GM18498 (cell line): ENCODE measurements at regions not wholly inside any gene's neighbourhood (a gene's known extent, or its start where the extent isn't known, plus 50 kb on each side); places are given as distances from the start of the nearest gene placed in this dataset.

Source experiments
- ATAC-seq: cut with Tn5 transposase; IDR thresholded peaks from one replicate; pipeline ENCODE4 v1.9.1; 2021; ENCODE audit warnings: mild to moderate bottlenecking, moderate library complexity; ENCODE audit not compliant: unreplicated experiment

DNA sequence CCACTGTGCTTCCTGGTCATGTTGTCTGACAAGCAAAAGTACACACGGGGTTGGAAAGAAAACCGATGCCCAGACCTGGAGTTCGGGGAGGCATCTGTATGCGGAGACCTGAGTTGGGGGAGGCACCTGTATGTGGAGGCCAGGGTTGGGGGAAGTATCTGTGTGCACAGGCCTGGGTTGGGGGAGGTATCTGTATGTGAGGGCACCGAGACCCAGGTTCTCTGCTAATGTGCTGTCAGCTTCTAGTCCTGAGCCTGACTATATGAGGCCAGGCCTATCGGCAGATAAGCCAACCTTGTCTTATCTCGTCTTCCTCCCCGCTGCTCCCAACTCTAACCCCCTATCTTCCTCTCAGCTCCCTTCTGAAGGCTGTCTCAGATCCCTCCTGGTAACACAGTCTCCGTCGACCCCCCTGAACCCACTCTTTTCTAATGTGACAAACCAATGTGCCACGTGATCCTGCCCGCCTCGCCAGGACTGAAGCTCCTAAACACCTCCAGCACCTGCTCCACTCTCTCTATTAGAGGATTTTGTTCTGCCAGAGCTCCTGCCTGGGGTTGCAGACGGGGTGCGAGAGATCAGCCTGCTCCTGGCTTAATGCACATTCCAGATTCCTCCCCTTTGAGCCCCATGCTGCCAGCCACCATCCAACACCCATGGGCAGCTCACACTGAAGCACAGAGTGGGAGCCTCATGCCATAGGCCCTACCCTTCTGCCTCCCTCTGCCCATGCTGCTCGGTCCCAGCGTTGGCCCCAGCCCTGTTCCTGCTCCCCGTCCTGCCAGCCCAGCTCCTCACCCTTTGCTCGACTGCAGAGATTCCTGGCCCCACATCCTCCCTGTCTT, 188.4 kb downstream of the SH3BP4 start:
- no peak for ATAC-seq

DNA sequence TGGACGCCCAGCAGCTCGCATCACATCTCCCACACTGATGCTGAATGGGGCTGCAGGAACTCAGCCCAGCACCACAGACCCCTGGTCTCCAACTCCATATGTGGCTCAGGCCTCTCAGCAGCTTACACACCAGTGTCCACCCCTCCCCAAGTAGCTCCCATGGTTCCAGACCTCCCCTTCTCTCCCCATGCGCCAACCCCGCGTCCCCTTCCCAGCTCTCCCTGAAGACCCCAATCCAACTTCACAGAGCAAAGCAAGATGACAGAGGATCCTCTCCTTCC, 188.9 kb downstream of the SH3BP4 start:
- ATAC-seq: no peak

DNA sequence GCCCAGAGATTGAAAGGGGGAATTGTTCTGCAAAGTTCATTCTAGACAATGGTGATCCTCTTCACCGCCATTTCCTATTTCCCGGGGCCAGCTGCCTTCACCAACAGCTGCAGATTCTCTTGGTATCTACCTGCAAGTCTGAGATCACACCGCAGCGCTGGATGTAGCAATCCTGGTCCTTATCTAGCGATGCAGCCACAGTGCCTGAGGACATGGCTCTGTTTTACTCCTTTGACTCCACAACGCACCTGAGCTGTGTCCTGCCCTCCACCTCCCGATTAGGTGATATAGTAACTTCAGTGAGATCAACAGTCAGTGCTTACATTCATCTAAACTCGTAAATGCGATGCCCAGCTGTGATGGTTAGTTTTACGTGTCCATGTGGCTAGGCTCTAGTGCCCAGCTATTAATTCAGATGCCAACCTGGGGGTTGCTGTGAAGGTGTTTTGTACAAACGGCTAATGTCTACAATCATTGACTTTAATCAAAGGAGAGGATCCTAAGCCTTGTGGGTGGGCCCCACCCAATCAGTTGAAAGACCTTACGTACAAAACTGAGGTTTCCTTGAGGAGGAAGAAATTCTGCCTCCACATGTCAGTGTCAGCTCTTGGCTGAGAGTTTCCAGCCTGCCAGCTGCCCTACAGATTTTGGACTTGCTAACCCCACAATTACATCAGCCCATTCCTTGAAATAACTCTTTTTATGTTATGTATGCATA, 189.8 kb downstream of the SH3BP4 start:
- no peak for ATAC-seq

DNA sequence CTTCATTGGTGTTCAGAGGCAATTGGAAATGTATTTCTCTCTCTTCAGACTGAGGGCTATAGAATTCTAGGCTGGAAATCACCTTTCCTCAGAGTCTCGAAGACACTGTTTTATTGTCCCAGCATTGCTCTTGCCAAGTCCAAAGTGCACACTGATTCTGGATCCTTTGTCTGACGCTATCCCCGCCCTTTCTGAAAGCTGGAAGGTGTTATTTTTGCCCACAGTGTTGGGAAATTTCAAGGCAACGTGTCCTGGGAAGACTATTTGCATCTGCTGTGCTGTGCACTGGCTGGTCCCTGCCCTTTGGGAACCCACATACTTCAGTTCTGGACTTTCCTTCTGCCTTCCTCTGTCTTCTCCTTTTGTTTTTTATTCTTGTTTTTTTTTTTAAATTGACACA, 190.8 kb downstream of the SH3BP4 start:
- no peak for ATAC-seq

DNA sequence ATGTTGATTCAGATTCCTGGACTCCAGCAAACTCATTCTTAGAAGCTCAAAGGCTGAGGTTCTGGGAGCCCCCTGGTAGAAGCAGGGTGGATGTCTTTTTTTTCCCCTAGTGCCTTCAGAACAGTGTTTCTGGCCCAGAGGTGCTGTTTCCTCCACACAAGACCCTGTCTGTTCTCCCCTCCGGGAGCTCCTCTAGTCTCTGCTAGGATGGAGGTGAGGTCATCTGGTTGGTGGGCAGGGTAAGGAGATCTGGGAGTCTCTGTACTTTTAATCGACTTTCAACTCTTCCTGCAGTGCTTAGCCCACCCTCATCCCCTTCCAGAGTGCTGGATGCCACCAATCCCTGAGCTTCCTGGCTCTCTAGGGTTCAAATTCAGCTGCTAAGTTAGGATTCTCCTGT, 192.0 kb downstream of the SH3BP4 start:
- ATAC-seq: no peak

DNA sequence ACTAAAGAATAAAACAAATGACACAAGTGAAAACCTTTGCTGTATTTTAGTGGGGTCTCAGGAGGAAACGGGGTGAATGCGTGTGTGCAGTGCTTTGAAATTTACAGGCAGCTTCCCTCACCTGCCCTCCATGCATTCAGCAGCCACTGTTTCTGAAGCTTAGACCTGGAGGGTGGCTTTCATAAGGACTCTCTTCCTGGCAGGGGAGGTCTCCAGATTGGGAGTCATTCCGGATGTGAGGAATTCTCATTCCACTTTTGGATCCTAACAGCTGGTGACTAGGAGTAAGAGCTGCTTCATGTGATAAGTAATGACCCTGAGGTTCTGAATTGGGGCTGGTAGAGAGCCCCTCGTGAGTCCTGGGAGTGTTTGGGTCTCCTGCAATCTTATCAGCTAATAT, 192.5 kb downstream of the SH3BP4 start:
- ATAC-seq: no peak

DNA sequence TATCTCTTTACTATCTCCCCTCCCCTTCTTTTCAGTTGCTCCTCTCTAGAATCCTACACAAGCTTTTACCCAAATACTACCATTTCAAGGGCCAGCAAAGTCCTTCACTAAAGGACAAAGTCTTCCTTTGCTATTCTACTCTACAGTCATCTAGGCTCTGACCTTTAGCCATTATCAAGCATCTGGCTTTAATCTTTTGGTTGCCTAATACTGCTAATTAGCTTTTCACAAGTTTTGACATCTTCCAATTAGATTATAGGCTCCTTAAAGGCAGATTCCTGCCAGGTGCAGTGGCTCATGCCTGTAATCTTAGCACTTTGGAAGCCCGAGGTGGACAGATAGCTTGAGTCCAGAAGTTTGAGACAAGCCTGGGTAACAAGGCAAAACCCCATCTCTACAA, 194.4 kb downstream of the SH3BP4 start:
- ATAC-seq: no peak

DNA sequence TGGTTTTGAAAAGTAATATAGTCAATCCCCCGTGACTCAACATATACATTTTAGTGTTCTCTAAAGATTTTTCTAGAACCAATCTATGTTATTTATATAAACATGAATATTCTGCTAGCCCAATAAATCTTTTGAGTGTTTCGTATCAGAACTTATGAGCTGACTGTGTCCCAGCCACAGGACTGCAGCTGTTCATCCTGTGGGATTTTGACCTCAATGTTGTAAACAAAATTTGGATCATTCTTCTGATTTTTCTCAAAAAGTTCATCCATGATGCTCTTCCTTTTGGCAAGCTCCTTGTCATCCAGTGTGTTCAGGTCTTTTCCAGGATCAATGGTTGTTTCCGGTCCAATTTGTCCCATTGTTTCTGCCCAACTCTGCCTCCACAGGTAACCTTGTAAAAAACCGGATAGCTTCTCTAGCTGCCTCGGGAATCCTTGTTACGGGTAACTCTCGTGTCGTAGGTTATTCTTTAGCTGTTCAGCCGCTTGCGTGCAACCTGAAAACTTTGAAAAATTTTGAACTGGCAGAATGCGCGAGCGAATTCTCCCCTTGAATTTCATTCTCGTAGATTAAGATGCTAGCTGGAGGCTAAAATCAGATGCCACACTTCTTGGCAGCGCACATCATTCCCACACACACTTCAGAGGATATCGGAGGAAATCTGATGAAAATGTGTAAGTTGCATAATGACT, 195.2 kb downstream of the SH3BP4 start:
- ATAC-seq: no peak

DNA sequence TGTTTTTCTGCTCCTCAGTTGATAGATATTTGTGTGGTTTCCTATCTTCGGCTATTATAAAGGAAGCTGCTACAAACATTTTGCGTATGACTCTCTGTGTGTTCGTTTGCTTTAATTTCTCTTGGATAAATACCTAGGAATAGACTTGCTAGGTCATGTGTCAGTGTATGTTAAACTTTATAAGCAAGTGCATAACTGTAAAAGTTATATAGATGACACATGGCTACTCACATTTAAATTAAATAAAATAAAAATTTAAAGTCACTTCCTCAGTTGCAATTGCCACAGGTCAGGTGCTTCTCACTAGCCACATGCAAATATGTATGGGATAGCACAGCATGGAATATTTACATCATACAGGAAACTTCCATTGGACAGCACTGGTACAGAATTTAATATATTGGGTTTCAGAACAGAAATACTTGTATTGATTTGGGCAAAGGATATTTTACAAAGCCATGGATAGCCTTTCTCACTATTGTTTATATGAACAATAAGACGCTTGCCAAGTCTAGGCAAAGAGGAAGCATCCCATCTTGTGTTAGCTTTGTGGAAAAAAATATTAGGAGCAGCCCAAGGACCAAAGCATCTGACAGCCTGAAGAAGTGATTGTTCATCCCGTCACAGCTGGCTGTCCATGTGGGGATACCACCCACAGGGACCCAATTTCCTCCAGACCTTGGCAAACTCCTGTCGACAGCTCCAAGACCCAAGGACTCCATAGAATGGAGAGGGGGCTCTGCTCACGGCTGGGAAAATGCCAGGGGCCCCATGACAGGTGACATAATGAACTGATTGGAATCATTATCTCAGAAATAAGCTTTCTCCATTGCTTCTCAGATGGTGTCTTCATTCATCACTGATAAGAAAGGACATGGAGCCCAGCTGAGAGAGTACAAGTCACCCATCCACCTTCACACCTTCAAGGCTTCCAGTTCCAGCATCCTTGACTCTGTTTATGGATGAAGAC, 196.7 kb downstream of the SH3BP4 start:
- no peak for ATAC-seq

DNA sequence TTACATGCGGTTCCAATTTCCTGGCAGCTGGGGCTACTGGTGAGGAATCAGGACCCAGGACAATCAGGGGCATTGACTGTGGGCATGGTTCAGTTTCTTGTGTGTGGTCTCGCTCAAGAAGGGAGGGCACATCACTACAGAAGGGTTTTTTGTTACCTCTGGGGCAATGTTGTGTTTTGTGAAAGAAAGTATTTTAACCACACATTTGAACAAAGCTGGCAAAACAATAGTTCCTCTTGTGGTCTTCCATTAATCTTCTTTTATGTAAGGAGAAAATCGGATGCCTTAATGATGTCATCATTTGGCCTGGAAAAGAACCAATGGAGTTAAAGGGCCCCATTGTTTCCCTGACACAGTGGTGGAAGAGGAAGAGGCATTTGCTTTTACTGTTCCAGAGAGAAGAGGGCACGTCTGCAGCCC, 197.4 kb downstream of the SH3BP4 start:
- ATAC-seq: no peak

DNA sequence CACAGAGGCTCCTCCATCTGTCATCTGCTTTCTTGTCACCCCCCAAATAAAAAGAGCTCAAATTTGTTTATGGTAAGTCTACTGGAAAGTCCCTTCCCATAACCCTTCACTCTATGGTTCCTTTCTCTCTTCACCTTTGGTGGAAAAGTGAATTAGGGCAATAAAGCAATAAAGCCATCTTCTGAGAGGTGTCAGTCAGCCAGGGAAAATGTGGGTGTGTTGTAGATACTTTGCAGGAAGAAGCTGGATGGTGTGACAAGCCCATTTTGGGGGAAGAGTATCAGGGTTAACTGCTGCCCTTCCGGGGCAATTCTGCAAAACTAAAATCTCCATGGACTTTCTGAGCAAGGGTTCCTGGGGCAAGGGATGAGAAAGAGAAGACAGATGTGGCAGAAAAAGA, 197.9 kb downstream of the SH3BP4 start:
- ATAC-seq: no peak

DNA sequence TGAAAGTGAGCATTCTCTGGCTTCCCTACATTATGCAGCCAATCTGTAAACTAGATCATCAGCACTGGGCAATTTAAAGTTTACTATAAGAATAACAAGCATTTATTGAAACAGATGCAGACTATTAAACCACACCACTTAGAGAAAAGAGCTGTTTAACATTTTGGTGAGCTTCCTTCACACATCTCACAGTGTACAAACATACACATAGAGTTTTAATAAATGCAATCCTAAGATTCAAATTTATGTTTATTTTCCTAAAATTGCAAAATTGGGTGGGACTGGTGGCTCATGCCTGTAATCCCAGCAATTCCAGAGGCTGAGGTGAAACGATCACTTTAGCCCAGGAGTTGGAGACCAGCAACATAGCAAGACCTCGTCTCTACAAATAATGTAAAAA, 199.3 kb downstream of the SH3BP4 start:
- no peak for ATAC-seq

DNA sequence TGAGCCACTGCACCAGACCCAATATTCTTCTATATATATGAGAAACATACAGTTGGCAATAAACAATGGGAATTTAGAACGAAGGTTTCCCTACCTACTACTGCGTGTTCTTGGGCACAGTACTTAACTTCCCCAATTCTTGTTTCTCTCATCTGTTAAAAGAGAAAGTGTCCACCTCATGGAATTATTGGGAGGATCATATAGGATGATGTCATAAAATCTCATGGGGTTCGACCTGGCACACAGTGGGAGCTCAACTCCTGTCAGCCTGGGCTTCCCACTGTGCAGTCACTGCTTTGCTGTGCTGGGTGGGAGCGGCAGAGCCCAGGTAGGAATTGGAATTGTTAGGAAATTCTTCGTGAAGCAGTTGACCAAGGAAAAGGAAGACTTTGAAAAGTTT, 203.3 kb downstream of the SH3BP4 start:
- no peak for ATAC-seq

DNA sequence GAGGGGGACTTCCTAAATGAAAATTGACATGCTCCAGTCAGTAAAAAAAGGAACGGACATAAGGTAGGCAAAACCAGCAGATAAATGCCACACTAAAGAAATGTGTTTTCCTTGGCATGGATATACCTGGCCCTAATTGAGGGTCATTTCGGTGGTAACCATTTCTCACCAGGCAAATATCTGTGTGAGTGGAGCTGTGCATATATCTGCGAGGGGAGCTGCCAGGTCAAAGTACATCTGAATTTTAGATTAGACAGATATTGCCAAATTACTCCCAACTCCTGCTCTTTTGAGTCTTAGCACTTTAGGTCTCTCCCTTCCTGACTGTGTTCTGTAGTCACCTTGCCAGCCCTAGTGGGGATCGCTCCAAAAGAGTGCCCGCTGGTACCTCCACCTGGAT, 204.2 kb downstream of the SH3BP4 start:
- ATAC-seq: no peak

DNA sequence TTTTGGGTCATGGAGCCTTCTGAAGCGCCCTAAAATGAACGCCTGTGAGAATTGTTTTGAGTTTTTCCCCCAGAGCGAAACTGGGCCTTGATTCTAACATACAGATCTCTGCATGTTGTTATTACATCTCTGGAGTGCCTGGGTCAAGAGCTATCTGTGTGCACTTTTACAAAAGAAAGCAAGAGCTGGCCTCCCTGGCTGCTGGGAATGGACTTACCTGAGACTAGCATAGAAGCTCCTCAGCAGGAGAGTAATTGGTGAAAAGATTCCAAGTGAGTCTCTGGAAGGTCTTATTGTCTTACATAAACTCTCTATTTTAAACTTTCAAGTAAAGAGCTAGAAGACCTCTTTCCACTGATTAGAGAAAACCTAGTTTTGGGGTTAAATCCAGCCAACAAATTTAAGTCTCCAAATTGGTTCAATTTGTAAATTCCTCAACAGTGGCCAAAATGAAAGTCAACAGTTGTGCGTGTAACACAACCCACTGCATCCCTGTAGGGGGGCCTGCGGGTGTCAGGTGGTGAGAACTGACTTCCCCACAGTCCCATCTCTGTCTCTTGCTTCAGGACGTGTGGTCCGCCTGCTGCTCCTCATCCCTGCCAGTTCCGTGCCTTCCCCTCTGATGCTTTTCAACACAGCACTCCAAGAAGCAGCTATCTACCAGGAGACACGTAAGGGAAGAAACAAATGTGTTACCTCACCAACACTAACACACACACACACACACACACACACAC, 206.1 kb downstream of the SH3BP4 start:
- ATAC-seq: no peak

DNA sequence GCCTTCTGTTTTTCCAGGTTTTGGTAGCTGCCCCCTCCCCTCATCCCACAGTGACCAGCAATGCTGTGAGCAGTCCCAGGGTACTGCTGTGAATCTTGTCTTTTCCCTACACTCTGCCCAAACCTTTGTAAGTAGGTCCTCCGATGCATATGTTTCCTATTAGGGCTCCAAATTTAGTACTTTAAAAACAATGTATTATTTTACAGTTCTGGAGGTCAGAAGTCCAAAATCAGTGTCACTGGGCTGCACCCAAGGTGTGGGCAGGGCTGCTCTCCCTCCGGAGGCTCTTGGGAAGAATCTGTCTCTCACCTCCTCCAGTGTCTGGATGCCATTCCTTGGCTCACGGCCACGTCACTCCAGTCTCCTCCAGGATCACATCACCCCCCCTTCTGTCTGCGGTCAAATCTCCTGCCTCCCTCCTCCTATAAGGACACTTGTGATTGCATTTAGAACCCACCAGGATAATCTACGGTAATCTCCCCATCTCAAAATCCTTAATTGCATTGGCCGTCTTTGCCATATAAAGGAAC, 208.5 kb downstream of the SH3BP4 start:
- ATAC-seq: no peak

DNA sequence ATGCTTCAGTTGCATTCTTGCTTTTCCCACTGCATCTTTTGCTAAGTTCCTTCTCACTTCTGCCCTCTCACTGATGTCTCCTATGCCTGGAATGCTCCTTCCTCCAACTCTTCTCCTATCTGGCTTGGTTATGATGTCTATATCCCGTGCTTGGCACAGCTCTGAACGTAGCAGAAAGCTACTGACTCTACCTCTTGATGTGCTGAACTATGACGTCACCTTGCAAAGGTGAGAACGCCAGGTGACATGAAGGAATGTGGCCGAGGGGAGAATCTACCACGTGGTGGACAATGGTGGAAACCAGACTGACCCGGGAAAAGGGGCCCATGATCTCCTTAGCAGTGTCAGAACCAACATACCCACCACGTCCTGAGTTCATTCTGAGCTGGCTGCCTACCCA, 209.7 kb downstream of the SH3BP4 start:
- ATAC-seq: no peak

DNA sequence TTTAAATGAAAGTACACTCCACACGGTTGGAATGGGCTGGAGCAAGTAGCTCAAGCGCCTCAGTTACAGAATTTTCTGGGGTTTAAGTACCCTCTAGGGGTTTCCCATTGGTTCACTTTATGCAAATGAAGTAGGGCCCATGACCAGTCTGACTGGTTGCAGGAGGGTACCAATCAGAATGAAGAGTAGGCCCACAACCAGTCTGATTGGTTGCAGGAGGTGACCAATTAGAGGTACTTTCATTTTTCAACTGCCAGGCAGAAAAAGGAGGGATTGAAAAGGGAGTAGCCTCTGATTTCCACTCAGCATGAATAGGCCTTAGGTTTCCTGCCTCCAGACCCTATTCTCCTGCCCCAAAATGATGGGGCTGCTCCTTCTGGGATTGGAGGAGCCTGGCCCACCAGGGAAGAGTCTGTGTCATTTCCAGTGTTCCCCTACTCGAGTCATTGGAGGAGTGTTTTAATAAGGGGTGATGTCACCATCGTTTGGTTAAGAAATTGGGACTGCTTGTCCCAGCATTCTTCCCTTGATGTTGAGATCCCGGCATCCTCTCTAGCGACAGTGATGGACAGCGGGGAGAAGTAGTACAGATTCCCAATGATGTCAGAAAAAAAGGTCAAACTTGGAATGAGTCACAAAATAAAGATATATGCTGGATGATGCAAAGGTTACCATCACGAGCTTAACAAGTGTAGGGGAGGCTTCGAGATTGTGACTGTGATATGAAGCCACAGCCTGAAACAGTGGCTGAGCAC, 210.4 kb downstream of the SH3BP4 start:
- ATAC-seq: no peak

DNA sequence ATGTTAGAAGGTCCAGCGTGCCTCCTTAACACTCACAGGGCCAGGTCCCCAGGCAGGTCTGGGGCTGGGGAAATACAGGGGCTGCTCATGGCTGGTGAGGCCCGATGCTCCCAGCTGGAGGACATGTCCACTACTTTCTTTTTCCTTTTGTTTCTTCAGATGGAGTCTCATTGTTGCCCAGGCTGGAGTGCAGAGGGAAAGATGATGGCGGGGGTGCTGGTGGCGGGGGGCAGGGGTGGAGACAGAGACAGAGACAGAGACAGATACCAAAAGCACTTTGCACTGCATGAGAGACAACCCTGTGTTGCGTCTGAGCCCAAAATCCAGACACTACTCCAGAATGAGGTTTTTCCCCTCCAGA, 211.0 kb downstream of the SH3BP4 start:
- ATAC-seq: no peak
